RWPE2 (cell line): ENCODE measurements at regions not wholly inside any gene's neighbourhood (a gene's known extent, or its start where the extent isn't known, plus 50 kb on each side); places are given as distances from the start of the nearest gene placed in this dataset.

ENCODE experiments used
- ATAC-seq: fragments of 200-7000 bp; cut with Tn5 transposase; 3 replicates; pipeline ENCODE4 v1.9.1; 2021; ENCODE audit warnings: low read depth
- DNase-seq: peaks from one replicate; pipeline ENCODE4 v3.0.0-alpha.2; 2020; ENCODE audit warnings: low spot score
- H3K27ac ChIP-seq: fragments of 450-650 bp; 2 replicates; pipeline ENCODE4 v1.5.1; 2017; ENCODE audit warnings: mild to moderate bottlenecking; ENCODE audit not compliant: poor library complexity, severe bottlenecking
- H3K27me3 ChIP-seq: fragments of 250-450 bp; sonication (Bioruptor Pico); 2 replicates; pipeline ENCODE4 v1.5.1; 2021; ENCODE audit warnings: mild to moderate bottlenecking, moderate library complexity; ENCODE audit not compliant: insufficient read depth, poor library complexity, severe bottlenecking
- H3K36me3 ChIP-seq: fragments of 250-450 bp; sonication (Bioruptor Pico); 2 replicates; pipeline ENCODE4 v1.5.1; 2020; ENCODE audit warnings: low read depth, mild to moderate bottlenecking, moderate library complexity
- H3K4me1 ChIP-seq: fragments of 250-450 bp; sonication (Bioruptor Pico); 2 replicates; pipeline ENCODE4 v1.5.1; 2021; ENCODE audit warnings: mild to moderate bottlenecking, moderate library complexity; ENCODE audit not compliant: insufficient read depth, poor library complexity, severe bottlenecking
- H3K4me3 ChIP-seq: fragments of 250-450 bp; sonication (Bioruptor Pico); 2 replicates; pipeline ENCODE4 v1.5.1; 2021; ENCODE audit warnings: mild to moderate bottlenecking, moderate library complexity; ENCODE audit not compliant: severe bottlenecking
- H3K9me3 ChIP-seq: fragments of 250-450 bp; sonication (Bioruptor Pico); 2 replicates; pipeline ENCODE4 v1.5.1; 2021; ENCODE audit warnings: mild to moderate bottlenecking, moderate library complexity; ENCODE audit not compliant: severe bottlenecking
- CTCF ChIP-seq: fragments of 450-650 bp; IDR thresholded peaks from one replicate; pipeline ENCODE4 v1.5.1; 2017; ENCODE audit warnings: mild to moderate bottlenecking, moderate library complexity; ENCODE audit not compliant: poor library complexity, severe bottlenecking

- Histone ChIP-seq H3K27me3 (no peaks in the 10 kb centered on the region), H3K36me3 (no peaks in the 10 kb centered on the region), H3K4me3 (no peak overlapping the region), H3K4me1 (peaks cover 21% of the 10 kb centered on the region), H3K27ac (peak overlapping the region; percentile 53), H3K9me3 (no peaks in the 10 kb centered on the region)
- no peak for TF ChIP-seq CTCF
- peak; percentile 77 for ATAC-seq
- no peak for DNase-seq
These were observed 54.1 kb upstream of the PRPS1 start for GRCh38 chrX:107574054-107574683.

GRCh38 chrX:107574711-107575110, 53.6 kb upstream of the PRPS1 start:
- no peaks in the 10 kb centered on the region for H3K27me3 ChIP-seq
- TF ChIP-seq CTCF, result no peak
- peak overlapping the region; percentile 53 for H3K27ac ChIP-seq
- no peak for ATAC-seq
- no peaks in the 10 kb centered on the region for H3K9me3 ChIP-seq
- no peaks in the 10 kb centered on the region for H3K36me3 ChIP-seq
- H3K4me1 ChIP-seq, result peaks cover 21% of the 10 kb centered on the region
- DNase-seq, result no peak
- no peak overlapping the region for H3K4me3 ChIP-seq

- ATAC-seq (no peak), DNase-seq (no peak)
- Histone ChIP-seq H3K4me1 (peaks cover 19% of the 10 kb centered on the region), H3K27ac (no peak overlapping the region), H3K27me3 (no peaks in the 10 kb centered on the region), H3K9me3 (no peaks in the 10 kb centered on the region), H3K4me3 (no peak overlapping the region), H3K36me3 (no peaks in the 10 kb centered on the region)
- TF ChIP-seq CTCF, result no peak
These were observed 51.9 kb upstream of the PRPS1 start for GRCh38 chrX:107576392-107576791.

GRCh38 chrX:107576841-107577240, 51.5 kb upstream of the PRPS1 start:
- DNase-seq, result no peak
- no peaks in the 10 kb centered on the region for H3K27me3 ChIP-seq
- no peak for ATAC-seq
- H3K4me1 ChIP-seq, result peaks cover 14% of the 10 kb centered on the region
- TF ChIP-seq CTCF, result no peak
- H3K9me3 ChIP-seq, result no peaks in the 10 kb centered on the region
- no peaks in the 10 kb centered on the region for H3K36me3 ChIP-seq
- no peak overlapping the region for H3K4me3 ChIP-seq
- no peak overlapping the region for H3K27ac ChIP-seq

GRCh38 chrX:107577933-107578332, 50.4 kb upstream of the PRPS1 start:
- H3K4me1 ChIP-seq, result peaks cover 11% of the 10 kb centered on the region
- ATAC-seq, result no peak

More at GRCh38 chrX:107577933-107578332, 50.4 kb upstream of the PRPS1 start:
- TF ChIP-seq CTCF, result no peak
- no peak overlapping the region for H3K27ac ChIP-seq
- H3K4me3 ChIP-seq, result no peak overlapping the region
- H3K36me3 ChIP-seq, result no peaks in the 10 kb centered on the region
- DNase-seq, result no peak
- no peaks in the 10 kb centered on the region for H3K9me3 ChIP-seq
- no peaks in the 10 kb centered on the region for H3K27me3 ChIP-seq
